Lower leg skin (tissue), 3 donors: ENCODE measurements at regions not wholly inside any gene's neighbourhood (a gene's known extent, or its start where the extent isn't known, plus 50 kb on each side); places are given as distances from the start of the nearest gene placed in this dataset.

Source experiments
- CTCF ChIP-seq, 3 donors: fragments of 450-650 bp; IDR thresholded peaks; one replicate each; pipeline ENCODE4 v1.5.1; 2016; ENCODE audit warnings: antibody characterized with exemption in 3 of 3, mild to moderate bottlenecking in 3 of 3, moderate library complexity in 2 of 3
- POLR2A ChIP-seq, 2 donors: fragments of 450-650 bp; IDR thresholded peaks; one replicate each; pipeline ENCODE4 v1.6.1; 2016 to 2017; ENCODE audit warnings: antibody characterized with exemption in 2 of 2, mild to moderate bottlenecking in 1 of 2, moderate library complexity in 1 of 2

GRCh38 chr20:57872816-57873409 lies 163.1 kb upstream of the PMEPA1 start:
- TF ChIP-seq CTCF (IDR thresholded peaks at IDR 0.05): no peak
- TF ChIP-seq POLR2A (IDR thresholded peaks at IDR 0.05): no peak
